ENCODE measurements at regions not wholly inside any gene's neighbourhood (a gene's known extent, or its start where the extent isn't known, plus 50 kb on each side); places are given as distances from the start of the nearest gene placed in this dataset.

DNA sequence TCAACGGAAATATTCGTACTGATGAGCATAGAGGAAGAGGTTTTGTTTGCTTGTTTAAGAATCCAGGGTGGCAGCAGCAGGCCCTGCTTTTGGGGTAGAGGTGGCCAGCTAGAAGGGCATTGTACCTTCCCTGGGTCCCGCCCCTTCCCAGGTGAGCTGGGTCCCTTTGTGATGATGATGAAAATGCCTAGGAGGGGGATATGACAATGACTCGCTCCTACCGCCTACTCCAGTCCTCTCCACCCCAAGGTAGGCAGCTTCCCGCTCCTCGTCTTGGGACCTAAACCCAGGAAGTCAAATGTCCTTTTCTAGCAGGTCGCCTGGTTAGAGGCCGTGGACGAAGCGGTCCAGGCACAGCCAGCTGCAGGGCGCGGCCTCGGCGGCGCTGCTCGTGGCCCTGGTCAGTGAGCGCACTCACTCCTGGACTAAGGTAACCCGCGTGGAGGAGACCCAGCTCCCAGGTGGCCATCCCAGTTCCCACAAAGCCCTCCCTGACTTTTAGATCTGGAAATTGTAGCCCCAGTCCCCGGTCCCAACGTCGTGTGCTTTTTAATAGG lies 141.4 kb downstream of the LSMEM1 start:
- Histone ChIP-seq H3K27me3 (ENCODE audit: low read depth) (no peaks in the 10 kb centered on the region), H3K36me3 (no peaks in the 10 kb centered on the region), H3K4me1 (no peaks in the 10 kb centered on the region), H3K27ac (no peak overlapping the region), H3K9me3 (no peaks in the 10 kb centered on the region), H3K4me3 (no peak overlapping the region)
- no peak for ATAC-seq
- intact Hi-C loops (cut with DNase I) = no loop called here
- TF ChIP-seq, protein P1, sequence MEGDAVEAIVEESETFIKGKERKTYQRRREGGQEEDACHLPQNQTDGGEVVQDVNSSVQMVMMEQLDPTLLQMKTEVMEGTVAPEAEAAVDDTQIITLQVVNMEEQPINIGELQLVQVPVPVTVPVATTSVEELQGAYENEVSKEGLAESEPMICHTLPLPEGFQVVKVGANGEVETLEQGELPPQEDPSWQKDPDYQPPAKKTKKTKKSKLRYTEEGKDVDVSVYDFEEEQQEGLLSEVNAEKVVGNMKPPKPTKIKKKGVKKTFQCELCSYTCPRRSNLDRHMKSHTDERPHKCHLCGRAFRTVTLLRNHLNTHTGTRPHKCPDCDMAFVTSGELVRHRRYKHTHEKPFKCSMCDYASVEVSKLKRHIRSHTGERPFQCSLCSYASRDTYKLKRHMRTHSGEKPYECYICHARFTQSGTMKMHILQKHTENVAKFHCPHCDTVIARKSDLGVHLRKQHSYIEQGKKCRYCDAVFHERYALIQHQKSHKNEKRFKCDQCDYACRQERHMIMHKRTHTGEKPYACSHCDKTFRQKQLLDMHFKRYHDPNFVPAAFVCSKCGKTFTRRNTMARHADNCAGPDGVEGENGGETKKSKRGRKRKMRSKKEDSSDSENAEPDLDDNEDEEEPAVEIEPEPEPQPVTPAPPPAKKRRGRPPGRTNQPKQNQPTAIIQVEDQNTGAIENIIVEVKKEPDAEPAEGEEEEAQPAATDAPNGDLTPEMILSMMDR (IDR thresholded peaks at IDR 0.05) = no peak
- DNase-seq = no peak

DNA sequence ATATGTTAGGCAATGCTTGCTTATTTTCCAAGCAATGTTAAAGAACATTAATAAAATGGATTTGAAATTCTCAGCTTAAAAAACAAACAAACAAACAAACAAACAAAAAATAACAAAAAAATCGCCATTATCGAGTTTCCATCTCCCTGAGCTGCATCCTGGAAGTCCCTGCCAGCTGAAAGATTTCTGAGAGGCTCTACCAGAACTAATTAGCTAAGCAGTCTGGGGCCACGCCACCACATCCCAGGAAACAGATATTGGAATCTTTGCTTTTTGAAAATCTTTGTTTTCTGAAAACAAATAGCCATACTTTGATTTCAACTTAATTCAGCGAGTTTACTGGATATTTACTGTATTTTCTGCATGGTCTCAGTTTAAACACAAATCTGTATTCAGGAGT lies 143.6 kb downstream of the LSMEM1 start:
- intact Hi-C loops (cut with DNase I) = no loop called here
- ATAC-seq (no peak), DNase-seq (no peak)
- no peak overlapping the region for H3K4me3 ChIP-seq
- TF ChIP-seq, protein P1 (IDR thresholded peaks at IDR 0.05) = no peak
- no peak overlapping the region for H3K27ac ChIP-seq
- no peaks in the 10 kb centered on the region for H3K4me1 ChIP-seq
- H3K27me3 ChIP-seq (ENCODE audit: low read depth) = no peaks in the 10 kb centered on the region
- H3K36me3 ChIP-seq = no peaks in the 10 kb centered on the region
- no peaks in the 10 kb centered on the region for H3K9me3 ChIP-seq

DNA sequence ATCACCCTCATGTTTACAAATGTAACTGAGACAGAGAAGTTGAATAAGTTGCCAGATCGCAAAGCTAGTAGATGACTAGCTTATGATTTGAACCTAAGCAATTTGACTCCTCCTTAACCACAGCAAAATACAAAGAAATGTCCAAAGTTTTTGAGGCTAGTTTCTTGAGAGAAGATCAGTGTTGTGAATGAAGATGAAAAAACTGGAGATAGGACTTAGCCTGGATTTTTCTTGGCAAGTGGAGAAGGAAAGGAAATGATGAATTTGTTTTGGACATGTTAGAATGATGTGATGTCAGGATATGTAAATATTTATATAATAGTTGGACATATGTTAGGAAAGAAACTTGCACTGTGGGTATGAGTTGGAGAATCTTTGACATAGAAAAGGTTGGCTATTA lies 149.8 kb downstream of the LSMEM1 start:
- TF ChIP-seq, protein P1 (IDR thresholded peaks at IDR 0.05) = no peak
- ATAC-seq = no peak
- no peaks in the 10 kb centered on the region for H3K36me3 ChIP-seq
- no peak overlapping the region for H3K4me3 ChIP-seq
- no peaks in the 10 kb centered on the region for H3K27me3 ChIP-seq (ENCODE audit: low read depth)
- H3K27ac ChIP-seq = no peak overlapping the region
- intact Hi-C loops (cut with DNase I) = no loop called here
- H3K4me1 ChIP-seq = no peaks in the 10 kb centered on the region
- no peak for DNase-seq
- H3K9me3 ChIP-seq = no peaks in the 10 kb centered on the region

DNA sequence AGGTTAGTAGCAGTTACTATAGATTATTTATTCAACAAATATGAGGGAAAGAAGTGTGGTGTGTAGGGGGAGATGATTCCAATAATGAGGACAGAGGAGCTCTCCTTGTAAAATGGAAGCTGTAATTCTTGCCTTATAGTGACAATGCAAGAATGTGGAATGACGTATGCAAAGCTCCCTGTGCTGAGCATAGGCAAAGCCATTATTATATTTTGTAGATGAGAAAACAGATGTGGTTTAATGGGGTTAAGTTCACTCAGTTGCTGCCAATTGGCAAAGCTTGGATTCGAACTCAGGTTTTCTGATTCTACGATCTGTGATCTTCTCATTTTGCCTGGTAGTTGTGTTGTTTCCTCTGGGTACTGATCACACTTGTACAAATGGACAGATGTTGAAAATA lies 153.3 kb downstream of the LSMEM1 start:
- Histone ChIP-seq H3K4me1 (no peaks in the 10 kb centered on the region), H3K9me3 (no peaks in the 10 kb centered on the region), H3K36me3 (no peaks in the 10 kb centered on the region), H3K27ac (no peak overlapping the region), H3K27me3 (ENCODE audit: low read depth) (no peaks in the 10 kb centered on the region), H3K4me3 (no peak overlapping the region)
- ATAC-seq (no peak), DNase-seq (no peak)
- TF ChIP-seq, protein P1 (IDR thresholded peaks at IDR 0.05) = no peak
- intact Hi-C loops (cut with DNase I) = no loop called here

DNA sequence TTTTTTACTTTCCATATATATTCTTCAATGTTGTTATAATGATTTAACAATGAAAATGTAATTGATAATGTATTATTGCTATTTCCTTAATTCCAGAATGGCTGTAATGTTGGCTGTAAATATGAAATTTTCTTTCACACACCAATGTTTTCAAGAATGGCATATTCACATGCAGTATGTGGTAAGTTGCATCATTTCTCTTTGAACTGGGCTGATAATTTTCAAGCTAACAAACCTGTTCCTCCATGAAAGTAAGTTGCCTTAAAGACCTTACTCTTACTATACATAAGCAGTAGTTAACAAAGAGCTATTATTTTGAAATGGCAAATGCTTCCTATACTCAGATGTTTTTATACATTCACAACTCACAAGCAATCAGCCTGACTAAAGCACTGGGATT lies 154.5 kb downstream of the TMEM168 start:
- no peaks in the 10 kb centered on the region for H3K36me3 ChIP-seq

More for the DNA sequence above, 154.5 kb downstream of the TMEM168 start:
- H3K27ac ChIP-seq = no peak overlapping the region
- H3K4me3 ChIP-seq = no peak overlapping the region
- no peaks in the 10 kb centered on the region for H3K4me1 ChIP-seq
- no peak for ATAC-seq
- DNase-seq = no peak
- H3K27me3 ChIP-seq (ENCODE audit: low read depth) = no peaks in the 10 kb centered on the region
- H3K9me3 ChIP-seq = no peaks in the 10 kb centered on the region
- TF ChIP-seq, protein P1 (IDR thresholded peaks at IDR 0.05) = no peak
- intact Hi-C loops (cut with DNase I) = no loop called here

Measured in lower lobe of right lung (tissue), 2 donors.